Mesenteric fat pad (tissue), 1 donor: ENCODE measurements at regions not wholly inside any gene's neighbourhood (a gene's known extent, or its start where the extent isn't known, plus 50 kb on each side); places are given as distances from the start of the nearest gene placed in this dataset.
"Not testable (repeated sequence)": the region's sequence is repeated elsewhere in the genome, so short reads cannot be mapped to it uniquely, and the experiment has no call there.

Source experiments
- DNase-seq: peaks from one replicate; pipeline ENCODE4 v3.0.0-alpha.2; 2020; ENCODE audit warnings: low spot score
- donor health status: DM: yes; HTN: yes; CAD: no.

GRCh38 chr5:104316676-104317075 lies 754.1 kb upstream of the NUDT12 start:
- DNase-seq, result not testable (repeated sequence)

GRCh38 chr5:104312481-104312880 lies 749.9 kb upstream of the NUDT12 start:
- DNase-seq, result no peak

DNA sequence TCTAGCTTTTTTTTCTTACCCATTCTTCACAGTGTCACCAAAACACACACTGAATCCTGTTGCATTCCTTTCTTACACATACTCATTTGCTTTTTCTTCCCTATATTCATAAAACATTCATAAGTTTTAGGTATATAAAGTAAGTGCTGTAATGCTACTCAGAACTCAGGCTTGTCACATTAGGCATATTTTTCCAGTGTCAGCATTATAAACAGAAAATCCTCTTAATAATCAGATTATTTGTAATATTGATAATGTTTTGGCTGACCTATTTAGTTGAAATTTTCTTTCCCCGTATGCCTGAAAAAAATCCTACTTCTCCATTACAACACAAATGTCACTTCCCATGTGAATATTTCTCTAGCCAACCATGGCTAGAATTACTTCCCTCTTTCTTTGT lies 743.0 kb upstream of the NUDT12 start:
- no peak for DNase-seq

DNA sequence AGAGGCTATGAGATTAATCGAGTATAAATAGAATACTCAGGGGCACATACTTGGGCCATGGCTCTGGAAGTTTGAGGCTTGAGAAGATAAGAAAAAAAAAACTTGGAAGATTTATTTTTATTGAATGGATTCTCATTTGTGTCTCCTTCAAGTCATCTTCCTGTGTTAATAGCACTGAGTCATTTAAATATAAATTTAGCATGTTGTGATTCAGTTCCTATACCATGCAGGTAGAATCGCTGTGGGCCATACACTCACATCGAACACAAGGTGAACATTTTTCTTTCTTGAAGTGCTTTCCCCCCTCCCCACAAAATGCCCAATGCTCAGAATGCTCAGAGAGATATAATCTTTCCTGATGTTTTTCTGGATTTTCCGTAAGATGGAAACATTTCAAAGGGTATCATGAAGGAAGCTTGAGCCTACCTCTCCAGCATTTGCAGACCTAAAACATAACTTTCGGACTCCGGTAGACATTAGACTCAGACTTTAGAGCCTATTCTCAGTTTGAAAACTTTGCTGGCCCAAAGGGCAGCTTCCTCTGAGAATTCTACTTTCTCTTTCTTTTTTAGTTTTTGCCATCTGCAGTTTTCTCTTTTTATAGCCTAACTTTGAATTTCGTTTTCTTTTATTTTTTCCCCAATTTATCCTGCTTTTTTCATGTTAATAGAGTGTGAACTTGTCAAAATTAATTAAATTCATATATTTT lies 737.6 kb upstream of the NUDT12 start:
- no peak for DNase-seq

GRCh38 chr5:104298518-104298917 lies 735.9 kb upstream of the NUDT12 start:
- DNase-seq, result no peak

- DNase-seq, result no peak
Measured at GRCh38 chr5:104297076-104297475, 734.5 kb upstream of the NUDT12 start.

DNA sequence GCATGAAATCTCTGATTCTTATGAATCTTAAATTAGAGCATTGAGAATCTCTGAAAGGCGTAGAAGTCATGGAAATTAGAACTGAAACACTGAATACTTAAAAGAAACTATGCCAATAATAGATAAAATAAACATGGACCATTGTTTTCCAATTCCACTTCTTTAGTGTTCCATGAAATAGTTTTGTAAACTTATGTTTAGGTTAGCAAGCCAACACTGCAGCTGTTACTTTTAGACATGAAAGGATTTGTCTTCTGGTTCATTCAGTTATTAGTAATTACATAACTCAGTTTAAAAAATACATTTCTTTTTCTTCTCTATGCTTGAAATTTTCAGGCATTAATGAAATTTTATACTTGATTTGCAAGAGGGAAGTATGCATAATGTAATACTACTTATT lies 733.4 kb upstream of the NUDT12 start:
- no peak for DNase-seq

DNA sequence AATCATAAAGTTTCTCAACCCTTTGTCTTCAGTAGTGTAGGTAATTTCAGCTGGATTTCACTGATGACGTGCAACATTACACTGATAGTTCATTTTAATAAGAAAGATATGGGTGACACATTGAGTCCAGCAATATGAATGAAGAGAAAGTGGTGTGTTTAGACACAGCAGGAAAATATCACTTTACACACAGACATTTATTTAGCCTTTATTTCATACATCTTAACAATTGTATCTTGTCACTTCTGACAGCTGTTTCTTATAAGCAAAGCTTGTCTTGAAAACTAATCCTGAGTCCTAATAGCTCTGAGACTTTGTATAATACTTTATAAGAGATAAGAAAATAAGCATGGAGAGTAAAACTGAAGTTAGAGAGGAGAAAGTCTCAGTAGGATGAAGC lies 720.5 kb upstream of the NUDT12 start:
- no peak for DNase-seq

- no peak for DNase-seq
Measured at GRCh38 chr5:104273725-104274124, 711.1 kb upstream of the NUDT12 start.

- no peak for DNase-seq
Measured at GRCh38 chr5:104267320-104268015, 704.9 kb upstream of the NUDT12 start.

DNA sequence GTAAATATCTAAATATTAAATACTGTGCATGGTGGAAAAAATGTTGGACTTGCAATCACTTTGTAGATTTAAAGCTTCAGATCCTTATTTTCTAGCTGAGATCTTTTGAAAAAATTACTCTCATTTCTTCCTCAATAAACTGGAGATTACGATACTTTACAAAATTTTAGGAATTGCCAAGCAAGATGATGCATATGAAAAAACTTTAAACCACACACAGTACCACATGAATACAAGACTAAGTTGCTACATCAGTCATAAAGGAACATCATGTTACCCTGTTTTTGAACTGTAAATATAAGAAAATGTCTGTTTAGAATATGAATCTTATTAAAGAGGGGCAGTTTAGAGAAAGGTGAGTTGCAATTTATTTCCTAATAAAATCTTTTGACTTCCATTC lies 703.6 kb upstream of the NUDT12 start:
- no peak for DNase-seq

- no peak for DNase-seq
Measured at GRCh38 chr5:104265531-104266140, 703.0 kb upstream of the NUDT12 start.

DNA sequence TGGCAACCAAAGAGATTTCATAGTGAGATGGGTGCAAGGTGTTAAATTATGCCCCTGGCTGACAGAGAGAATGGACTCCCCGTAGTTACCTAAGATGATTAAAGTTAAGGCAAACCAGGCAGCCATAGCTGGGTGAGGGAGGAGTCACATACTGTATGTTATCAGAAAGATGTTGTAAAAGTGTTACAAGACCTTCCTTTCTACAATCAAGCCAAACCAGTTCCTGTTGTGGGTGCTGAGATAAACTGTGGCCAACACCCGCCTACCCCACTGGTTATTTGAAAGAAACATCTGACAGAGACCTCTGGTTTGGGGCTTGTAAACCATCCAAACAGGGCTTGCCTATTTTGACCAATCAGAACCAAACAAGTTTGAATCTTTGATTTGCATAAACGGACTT lies 684.7 kb upstream of the NUDT12 start:
- no peak for DNase-seq

GRCh38 chr5:104241046-104241445 lies 678.5 kb upstream of the NUDT12 start:
- no peak for DNase-seq

GRCh38 chr5:104237586-104237985 lies 675.0 kb upstream of the NUDT12 start:
- DNase-seq, result no peak

- no peak for DNase-seq
Measured at GRCh38 chr5:104223885-104224773, 661.5 kb upstream of the NUDT12 start.

DNA sequence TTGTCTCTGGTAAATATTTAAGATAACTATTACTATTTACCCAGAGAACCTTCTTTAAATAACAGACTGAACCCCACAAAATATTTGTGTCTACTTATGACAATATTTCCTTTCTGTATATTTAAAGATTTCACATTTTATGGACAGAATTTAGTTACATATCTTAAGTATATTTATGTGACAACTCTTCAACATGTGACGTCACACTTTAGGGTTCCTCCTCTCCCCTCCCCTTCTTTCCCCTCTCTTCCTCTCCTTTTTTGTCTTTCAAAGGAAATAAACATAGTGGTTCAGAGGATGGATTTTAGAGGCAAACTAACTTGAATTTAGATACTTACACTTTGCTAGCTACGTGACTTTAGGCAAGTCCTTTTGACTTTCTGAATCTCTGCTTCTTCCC lies 655.6 kb upstream of the NUDT12 start:
- no peak for DNase-seq

GRCh38 chr5:104213216-104213615 lies 650.6 kb upstream of the NUDT12 start:
- no peak for DNase-seq

- no peak for DNase-seq
Measured at GRCh38 chr5:104199771-104200170, 637.2 kb upstream of the NUDT12 start.

GRCh38 chr5:104198156-104198555 lies 635.6 kb upstream of the NUDT12 start:
- no peak for DNase-seq

DNA sequence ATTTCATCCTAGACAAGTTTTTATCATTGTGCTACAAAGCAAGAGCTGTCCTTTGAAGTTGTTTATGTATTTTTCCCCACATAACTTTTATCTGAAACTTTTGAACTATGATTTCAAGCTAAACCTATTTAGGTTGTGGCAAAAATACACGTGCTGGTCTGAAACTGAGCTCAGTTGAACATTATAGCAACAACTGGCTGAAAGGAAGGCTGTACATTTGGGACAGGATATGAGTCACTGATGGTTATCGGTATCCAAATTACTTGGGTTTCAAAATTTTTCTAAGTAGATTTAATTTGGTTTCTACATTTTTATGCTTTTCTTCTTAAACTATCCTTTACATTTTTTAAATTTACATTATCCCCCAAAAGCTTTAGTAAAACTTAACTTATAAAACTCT lies 627.3 kb upstream of the NUDT12 start:
- no peak for DNase-seq

DNA sequence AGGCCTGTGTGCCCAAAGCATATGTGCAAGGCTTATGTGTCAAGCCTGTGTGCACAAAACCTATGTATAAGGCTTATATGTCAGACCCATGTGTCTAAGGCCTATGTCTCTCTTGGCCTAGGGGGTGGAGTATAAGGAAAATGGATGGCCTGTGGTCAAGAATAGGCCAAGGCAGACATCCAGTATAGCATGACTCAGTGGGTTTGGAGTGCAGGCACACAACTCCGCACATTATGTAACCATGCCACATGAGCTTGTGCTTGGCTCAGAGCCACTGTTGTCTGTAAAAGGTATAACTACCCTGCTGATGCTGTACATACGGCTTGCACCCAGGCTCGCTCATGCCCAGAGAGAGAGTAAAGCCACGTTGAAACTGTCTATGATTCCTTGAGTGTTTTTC lies 626.4 kb upstream of the NUDT12 start:
- no peak for DNase-seq
